Fibroblast of pulmonary artery (primary cell): ENCODE measurements at regions not wholly inside any gene's neighbourhood (a gene's known extent, or its start where the extent isn't known, plus 50 kb on each side); places are given as distances from the start of the nearest gene placed in this dataset.

ENCODE experiments used
- DNase-seq: peaks from one replicate; pipeline ENCODE4 v3.0.0-alpha.2; 2010; ENCODE audit warnings: low read depth
- H3K4me3 ChIP-seq: replicated peaks from 2 replicates; pipeline ENCODE4 v1.5.1; 2011; ENCODE audit warnings: low read depth, mild to moderate bottlenecking, control low read depth, low read length, moderate library complexity
- TF ChIP-seq, protein P1 (sequence below): IDR thresholded peaks from 2 replicates; pipeline ENCODE4 v1.5.1; 2011; ENCODE audit warnings: mild to moderate bottlenecking, control low read depth, low read length, inconsistent platforms; ENCODE audit errors: missing control alignments

DNA sequence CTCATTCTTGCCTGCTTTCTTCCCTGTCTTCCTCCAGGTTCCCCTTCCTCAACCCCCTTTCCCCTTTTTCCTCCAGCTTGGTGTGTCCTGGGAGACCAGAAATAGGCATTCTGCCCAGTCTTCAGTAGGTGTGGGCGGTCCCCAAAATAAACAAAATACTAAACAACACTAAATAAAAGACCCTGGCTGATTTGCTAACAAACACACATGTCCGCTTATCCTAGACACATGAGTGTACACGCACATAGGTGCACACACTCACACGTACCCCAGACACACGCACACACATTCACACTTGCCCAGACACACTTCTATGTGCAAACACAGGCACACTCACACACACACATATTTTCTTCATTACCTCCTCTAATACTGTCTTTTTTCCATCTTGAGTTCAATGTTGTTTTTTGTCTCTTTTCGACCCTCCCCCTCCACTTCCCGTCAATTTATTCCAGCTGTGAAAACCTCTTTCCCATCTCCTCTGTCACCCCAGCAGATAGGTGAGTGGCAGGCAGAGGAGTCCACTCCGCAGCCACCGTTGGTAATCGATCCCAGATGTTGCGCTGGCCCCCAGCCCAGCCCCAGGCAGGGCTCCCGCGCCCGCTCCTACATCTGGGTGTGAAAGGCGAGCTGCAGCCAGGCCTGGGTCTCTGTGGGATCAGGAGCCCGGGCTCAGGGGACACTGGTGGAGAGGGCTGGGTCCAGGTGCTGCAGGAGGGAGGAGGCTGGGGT lies 56.9 kb upstream of the FOXP4 start:
- H3K4me3 ChIP-seq: no peak overlapping the region
- DNase-seq: no peak
- TF ChIP-seq, protein P1, sequence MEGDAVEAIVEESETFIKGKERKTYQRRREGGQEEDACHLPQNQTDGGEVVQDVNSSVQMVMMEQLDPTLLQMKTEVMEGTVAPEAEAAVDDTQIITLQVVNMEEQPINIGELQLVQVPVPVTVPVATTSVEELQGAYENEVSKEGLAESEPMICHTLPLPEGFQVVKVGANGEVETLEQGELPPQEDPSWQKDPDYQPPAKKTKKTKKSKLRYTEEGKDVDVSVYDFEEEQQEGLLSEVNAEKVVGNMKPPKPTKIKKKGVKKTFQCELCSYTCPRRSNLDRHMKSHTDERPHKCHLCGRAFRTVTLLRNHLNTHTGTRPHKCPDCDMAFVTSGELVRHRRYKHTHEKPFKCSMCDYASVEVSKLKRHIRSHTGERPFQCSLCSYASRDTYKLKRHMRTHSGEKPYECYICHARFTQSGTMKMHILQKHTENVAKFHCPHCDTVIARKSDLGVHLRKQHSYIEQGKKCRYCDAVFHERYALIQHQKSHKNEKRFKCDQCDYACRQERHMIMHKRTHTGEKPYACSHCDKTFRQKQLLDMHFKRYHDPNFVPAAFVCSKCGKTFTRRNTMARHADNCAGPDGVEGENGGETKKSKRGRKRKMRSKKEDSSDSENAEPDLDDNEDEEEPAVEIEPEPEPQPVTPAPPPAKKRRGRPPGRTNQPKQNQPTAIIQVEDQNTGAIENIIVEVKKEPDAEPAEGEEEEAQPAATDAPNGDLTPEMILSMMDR: no peak

DNA sequence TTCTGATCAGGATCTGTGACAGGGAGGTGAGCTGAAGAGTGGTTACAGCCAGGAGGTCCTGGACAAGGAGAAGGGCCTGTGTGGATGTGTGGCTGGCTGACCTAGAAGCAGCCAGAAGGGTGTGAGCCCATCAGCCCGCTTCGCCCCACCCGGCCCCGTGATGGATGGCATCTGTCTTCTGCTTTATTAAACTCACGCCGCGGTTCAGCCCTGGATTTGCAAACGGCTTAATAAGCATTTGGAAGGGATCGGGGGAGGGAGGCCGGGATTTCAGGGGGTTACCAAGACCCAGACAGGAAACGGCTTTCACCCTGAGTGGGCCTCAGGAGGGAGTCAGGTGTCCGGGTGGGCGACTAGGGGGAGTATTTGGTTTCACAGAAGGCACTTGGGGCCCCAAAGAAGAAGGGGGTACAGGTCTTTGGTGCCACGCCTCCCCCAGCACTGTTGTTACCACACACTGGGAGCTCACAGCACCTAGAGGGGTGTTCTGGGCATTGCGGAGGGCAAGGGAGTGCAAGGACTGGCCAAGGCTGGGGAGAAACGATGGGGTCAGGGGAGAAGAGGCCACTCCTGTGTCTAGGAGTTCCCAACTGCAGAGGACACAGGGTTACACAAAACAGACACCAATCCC lies 53.8 kb upstream of the FOXP4 start:
- TF ChIP-seq, protein P1: no peak
- H3K4me3 ChIP-seq: no peak overlapping the region
- no peak for DNase-seq

DNA sequence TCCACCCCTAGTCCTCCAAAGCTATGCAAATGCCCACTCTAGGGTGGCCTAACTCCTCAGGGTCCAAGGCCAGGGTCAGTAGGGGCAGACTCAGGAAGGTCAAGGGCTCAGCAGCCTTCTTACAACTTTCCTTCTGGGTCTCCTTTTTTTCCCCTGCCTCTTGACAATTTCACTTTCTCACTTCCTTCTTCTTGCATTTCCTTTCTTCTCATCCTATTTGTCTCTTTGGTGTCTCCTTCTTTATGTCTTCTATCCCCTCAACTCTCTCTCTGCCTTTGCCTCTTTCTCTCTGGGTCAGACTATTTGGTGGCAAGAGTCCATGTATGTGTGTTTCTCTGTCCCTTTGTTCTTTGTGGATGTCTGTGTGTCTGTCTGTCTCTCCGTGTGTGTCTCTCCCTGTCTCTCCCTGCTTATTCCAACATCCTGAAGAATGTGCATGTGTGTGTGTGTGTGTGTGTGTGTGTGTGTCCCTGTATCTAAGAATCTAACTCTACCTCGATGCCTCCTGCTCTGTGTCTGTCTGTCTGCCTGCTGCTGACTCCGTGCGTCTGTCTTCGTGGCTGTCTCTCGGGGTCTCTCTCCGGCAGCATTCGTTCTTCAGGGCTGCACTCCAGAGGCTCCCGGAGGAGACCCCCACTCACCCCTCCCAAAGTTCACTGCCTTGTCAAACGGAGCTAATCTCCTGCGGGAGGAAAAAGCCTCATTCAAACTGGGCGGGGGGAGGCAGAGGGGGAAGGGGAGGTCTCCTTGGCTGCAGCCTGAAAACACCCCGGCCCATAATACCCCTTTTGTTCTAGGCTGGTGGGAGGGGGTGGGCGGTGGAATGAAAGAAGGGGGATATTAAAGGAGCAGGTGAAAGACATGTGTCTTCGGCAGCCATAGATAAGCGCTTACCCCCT lies 51.7 kb upstream of the FOXP4 start:
- H3K4me3 ChIP-seq: no peak overlapping the region
- TF ChIP-seq, protein P1: no peak
- peak; percentile 22 for DNase-seq
